WERI-Rb-1 (cell line): ENCODE measurements at regions not wholly inside any gene's neighbourhood (a gene's known extent, or its start where the extent isn't known, plus 50 kb on each side); places are given as distances from the start of the nearest gene placed in this dataset.

Source experiments
- DNase-seq: peaks from one replicate; pipeline ENCODE4 v3.0.0-alpha.2; 2020
- H3K27ac ChIP-seq: fragments of 250-450 bp; sonication (Bioruptor Pico); 2 replicates; pipeline ENCODE4 v1.5.1; 2020; ENCODE audit warnings: mild to moderate bottlenecking, moderate library complexity
- H3K27me3 ChIP-seq: fragments of 250-450 bp; sonication (Bioruptor Pico); 2 replicates; pipeline ENCODE4 v1.5.1; 2021; ENCODE audit warnings: mild to moderate bottlenecking, low read depth, moderate library complexity; ENCODE audit not compliant: insufficient read depth, severe bottlenecking
- H3K36me3 ChIP-seq: fragments of 250-450 bp; sonication (Bioruptor Pico); 2 replicates; pipeline ENCODE4 v1.5.1; 2020; ENCODE audit warnings: mild to moderate bottlenecking, moderate library complexity
- H3K4me3 ChIP-seq: 2 replicates; pipeline ENCODE4 v1.5.1; 2011; ENCODE audit warnings: low read depth, mild to moderate bottlenecking, control low read depth, low read length
- H3K9me3 ChIP-seq: fragments of 250-450 bp; sonication (Bioruptor Pico); 2 replicates; pipeline ENCODE4 v1.5.1; 2021; ENCODE audit warnings: mild to moderate bottlenecking, moderate library complexity; ENCODE audit not compliant: severe bottlenecking
- TF ChIP-seq, protein P1 (sequence below): IDR thresholded peaks from 2 replicates; pipeline ENCODE4 v1.5.1; 2011; ENCODE audit warnings: low read depth, mild to moderate bottlenecking, control low read depth, inconsistent platforms, low read length

DNA sequence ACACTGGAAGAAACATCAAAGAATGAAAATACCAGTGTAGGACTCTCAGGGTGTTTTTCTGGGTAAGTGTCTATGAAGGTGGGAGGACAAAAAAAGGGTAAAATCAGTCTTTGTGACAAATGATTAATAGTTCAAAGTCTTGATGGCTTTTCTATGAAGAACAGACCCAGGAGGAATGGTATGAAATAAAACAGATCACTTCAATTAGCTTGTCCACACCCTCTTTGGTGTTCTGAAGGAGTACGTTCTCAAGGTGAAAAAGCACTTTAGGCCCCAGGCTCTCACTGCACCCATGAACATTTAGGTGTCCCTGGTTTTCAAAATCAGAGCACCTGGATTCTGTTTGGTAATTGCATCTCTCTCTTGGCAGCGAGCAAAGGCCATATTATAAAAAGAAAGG lies 383.6 kb upstream of the NR2F2 start:
- H3K27ac ChIP-seq: no peak overlapping the region
- peaks cover 3% of the 10 kb centered on the region for H3K27me3 ChIP-seq
- TF ChIP-seq, protein P1, sequence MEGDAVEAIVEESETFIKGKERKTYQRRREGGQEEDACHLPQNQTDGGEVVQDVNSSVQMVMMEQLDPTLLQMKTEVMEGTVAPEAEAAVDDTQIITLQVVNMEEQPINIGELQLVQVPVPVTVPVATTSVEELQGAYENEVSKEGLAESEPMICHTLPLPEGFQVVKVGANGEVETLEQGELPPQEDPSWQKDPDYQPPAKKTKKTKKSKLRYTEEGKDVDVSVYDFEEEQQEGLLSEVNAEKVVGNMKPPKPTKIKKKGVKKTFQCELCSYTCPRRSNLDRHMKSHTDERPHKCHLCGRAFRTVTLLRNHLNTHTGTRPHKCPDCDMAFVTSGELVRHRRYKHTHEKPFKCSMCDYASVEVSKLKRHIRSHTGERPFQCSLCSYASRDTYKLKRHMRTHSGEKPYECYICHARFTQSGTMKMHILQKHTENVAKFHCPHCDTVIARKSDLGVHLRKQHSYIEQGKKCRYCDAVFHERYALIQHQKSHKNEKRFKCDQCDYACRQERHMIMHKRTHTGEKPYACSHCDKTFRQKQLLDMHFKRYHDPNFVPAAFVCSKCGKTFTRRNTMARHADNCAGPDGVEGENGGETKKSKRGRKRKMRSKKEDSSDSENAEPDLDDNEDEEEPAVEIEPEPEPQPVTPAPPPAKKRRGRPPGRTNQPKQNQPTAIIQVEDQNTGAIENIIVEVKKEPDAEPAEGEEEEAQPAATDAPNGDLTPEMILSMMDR: no peak
- DNase-seq: no peak
- no peak overlapping the region for H3K4me3 ChIP-seq
- H3K36me3 ChIP-seq: no peaks in the 10 kb centered on the region
- H3K9me3 ChIP-seq: peaks cover 1% of the 10 kb centered on the region

DNA sequence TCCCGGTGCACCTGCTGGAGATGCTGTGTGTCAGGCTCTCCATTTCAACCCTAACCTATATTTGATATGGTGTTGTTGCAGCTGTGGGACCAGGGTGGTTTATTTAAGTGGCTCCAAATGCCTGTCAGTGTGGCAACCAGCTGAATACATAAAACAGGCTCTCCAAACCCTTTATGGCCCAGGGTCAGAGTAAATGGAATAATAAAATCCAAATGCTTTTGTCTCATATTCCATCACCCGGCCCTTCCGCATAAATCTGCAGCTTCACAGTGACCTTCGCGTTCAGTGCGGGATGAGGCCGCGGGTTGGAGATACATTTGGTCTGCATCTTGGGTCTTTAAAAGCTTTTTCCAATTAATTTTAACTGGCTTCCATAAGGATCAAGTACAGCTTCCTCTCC lies 382.1 kb upstream of the NR2F2 start:
- Histone ChIP-seq H3K27ac (no peak overlapping the region), H3K36me3 (no peaks in the 10 kb centered on the region), H3K27me3 (peaks cover 3% of the 10 kb centered on the region), H3K4me3 (no peak overlapping the region), H3K9me3 (no peaks in the 10 kb centered on the region)
- DNase-seq: no peak
- TF ChIP-seq, protein P1: no peak

DNA sequence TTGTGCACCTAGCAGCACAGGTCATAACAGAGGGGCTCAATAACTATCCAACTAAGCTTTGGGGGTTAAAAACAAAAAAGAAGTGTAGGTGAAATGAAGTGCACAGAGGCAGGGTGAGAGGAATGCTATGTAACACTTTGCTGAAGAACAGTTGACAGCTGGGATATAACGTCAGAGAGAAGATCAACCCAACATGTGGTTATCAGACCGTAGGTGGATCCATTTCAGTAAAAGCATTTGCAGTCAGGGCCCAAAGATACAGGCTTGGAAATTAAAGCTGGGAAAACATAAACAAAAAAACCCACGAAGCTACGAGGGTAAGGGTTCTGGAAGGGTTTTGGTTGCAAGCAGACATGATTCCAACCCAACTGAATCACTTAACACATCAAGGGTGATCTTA lies 377.5 kb upstream of the NR2F2 start:
- no peak overlapping the region for H3K4me3 ChIP-seq
- H3K9me3 ChIP-seq: no peaks in the 10 kb centered on the region
- no peaks in the 10 kb centered on the region for H3K36me3 ChIP-seq
- TF ChIP-seq, protein P1: no peak
- H3K27ac ChIP-seq: no peak overlapping the region
- peaks cover 3% of the 10 kb centered on the region for H3K27me3 ChIP-seq
- DNase-seq: no peak

DNA sequence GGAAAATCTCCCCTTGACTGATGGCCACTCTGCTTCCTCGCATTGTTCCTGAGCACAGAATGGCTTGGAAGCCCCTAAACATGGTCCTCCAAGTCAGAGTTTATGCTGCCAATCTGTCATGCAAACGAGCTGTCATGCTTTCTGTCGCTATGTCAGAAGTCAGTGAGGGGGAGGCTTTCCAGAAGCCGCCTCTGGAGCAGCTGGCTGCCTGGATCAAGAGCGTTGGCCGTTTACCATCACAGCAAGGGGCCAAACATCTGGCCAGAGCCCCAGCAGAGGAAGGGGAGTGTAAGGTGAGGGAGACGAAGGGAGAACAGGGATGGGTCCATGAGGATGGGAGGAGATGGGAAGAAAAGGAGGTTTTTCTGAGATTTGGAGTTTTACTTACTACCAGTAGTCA lies 372.6 kb upstream of the NR2F2 start:
- no peaks in the 10 kb centered on the region for H3K36me3 ChIP-seq
- TF ChIP-seq, protein P1: no peak
- H3K27me3 ChIP-seq: peaks cover 2% of the 10 kb centered on the region
- H3K9me3 ChIP-seq: no peaks in the 10 kb centered on the region
- H3K27ac ChIP-seq: no peak overlapping the region
- no peak for DNase-seq
- no peak overlapping the region for H3K4me3 ChIP-seq

DNA sequence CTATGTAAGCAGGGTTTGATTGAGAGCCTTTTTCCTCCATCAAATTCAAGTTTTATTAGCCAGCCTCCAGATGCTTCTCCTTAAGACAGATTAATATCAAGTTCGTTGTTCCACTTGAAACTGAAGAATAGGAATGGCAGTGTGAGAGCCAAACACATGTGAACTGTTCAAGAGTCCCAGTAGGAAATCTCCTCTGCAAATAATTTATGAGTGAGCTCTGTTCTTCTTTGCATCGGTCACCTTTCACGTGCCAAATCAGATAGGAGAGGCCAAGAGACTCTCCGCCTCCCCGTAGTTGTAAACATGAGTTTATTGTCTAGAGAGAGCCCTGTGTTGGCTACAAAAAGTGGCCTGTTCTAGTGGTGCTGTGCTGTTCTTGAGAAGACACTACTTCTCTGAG lies 372.1 kb upstream of the NR2F2 start:
- H3K36me3 ChIP-seq: no peaks in the 10 kb centered on the region

DNA sequence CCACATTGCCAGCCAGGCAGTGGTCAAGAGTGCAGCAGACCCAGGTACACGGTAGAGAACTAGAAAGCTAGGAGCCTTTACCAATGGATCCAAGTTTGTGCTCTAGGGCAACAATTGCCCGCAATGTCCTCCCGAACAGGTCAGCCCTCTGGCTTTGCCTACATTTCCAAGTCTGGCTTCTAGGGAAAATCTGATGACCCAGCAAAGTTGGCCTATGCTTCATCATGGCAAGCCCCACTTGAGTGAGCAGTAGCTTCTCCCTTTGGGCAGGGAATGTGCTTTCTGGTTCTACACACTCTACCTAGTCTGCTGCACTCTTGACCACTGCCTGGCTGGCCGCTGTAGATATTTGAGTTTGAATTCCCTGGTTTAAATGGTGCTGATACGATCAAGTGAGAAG lies 361.6 kb upstream of the NR2F2 start:
- Histone ChIP-seq H3K27ac (no peak overlapping the region), H3K9me3 (no peaks in the 10 kb centered on the region), H3K4me3 (no peak overlapping the region), H3K36me3 (no peaks in the 10 kb centered on the region), H3K27me3 (peaks cover 7% of the 10 kb centered on the region)
- no peak for DNase-seq
- TF ChIP-seq, protein P1: no peak

More for the DNA sequence above, 372.1 kb upstream of the NR2F2 start:
- TF ChIP-seq, protein P1: no peak
- Histone ChIP-seq H3K9me3 (no peaks in the 10 kb centered on the region), H3K27me3 (peaks cover 2% of the 10 kb centered on the region), H3K27ac (no peak overlapping the region), H3K4me3 (no peak overlapping the region)
- no peak for DNase-seq
